Liver (tissue), 7 donors: ENCODE measurements at regions not wholly inside any gene's neighbourhood (a gene's known extent, or its start where the extent isn't known, plus 50 kb on each side); places are given as distances from the start of the nearest gene placed in this dataset.

ENCODE experiments used
- DNase-seq: peaks from one replicate; pipeline ENCODE4 v3.0.0-alpha.2; 2017; ENCODE audit warnings: low spot score
- H3K27ac ChIP-seq, 2 donors: one replicate each; pipeline ENCODE4 v1.7.0; 2013; ENCODE audit warnings: inconsistent platforms in 2 of 2, low read length in 2 of 2, control low read depth in 1 of 2, low read depth in 1 of 2, mild to moderate bottlenecking in 1 of 2
- H3K27me3 ChIP-seq, 4 donors: one replicate each; pipeline versions ENCODE4 v1.6.1 to v1.7.0; 2013; ENCODE audit warnings: low read length in 3 of 4, inconsistent platforms in 1 of 4, mild to moderate bottlenecking in 1 of 4, moderate library complexity in 1 of 4; ENCODE audit not compliant: control insufficient read depth in 4 of 4, insufficient read depth in 4 of 4
- H3K36me3 ChIP-seq, 4 donors: one replicate each; pipeline versions ENCODE4 v1.6.1 to v1.7.0; 2013; ENCODE audit warnings: low read length in 3 of 4, mild to moderate bottlenecking in 3 of 4, low read depth in 1 of 4, moderate library complexity in 1 of 4; ENCODE audit not compliant: control insufficient read depth in 4 of 4, insufficient read depth in 3 of 4
- H3K4me1 ChIP-seq, 4 donors: one replicate each; pipeline versions ENCODE4 v1.6.1 to v1.7.0; 2013; ENCODE audit warnings: low read length in 3 of 4, mild to moderate bottlenecking in 3 of 4, moderate library complexity in 1 of 4; ENCODE audit not compliant: control insufficient read depth in 4 of 4, insufficient read depth in 4 of 4
- H3K4me3 ChIP-seq, 3 donors: one replicate each; pipeline versions ENCODE4 v1.6.1 to v1.7.0; 2013; ENCODE audit warnings: low read length in 3 of 3, control low read depth in 1 of 3, low read depth in 1 of 3, mild to moderate bottlenecking in 1 of 3
- H3K9ac ChIP-seq, 2 donors: one replicate each; pipeline ENCODE4 v1.7.0; 2013; ENCODE audit warnings: low read length in 2 of 2, mild to moderate bottlenecking in 2 of 2, moderate library complexity in 2 of 2, control low read depth in 1 of 2, low read depth in 1 of 2
- H3K9me3 ChIP-seq, 4 donors: one replicate each; pipeline versions ENCODE4 v1.6.1 to v1.7.0; 2013; ENCODE audit warnings: low read length in 3 of 4; ENCODE audit not compliant: control insufficient read depth in 4 of 4
- ATF3 ChIP-seq: IDR thresholded peaks from 2 replicates; pipeline ENCODE4 v1.6.1; 2016; ENCODE audit warnings: antibody characterized with exemption
- EGR1 ChIP-seq, 2 donors: IDR thresholded peaks; 2 replicates each; pipeline ENCODE4 v1.6.1; 2016 to 2018; ENCODE audit warnings: antibody characterized with exemption in 2 of 2, low read depth in 2 of 2
- FOXA1 ChIP-seq: IDR thresholded peaks from 2 replicates; pipeline ENCODE4 v1.6.1; 2016; ENCODE audit warnings: antibody characterized with exemption
- GABPA ChIP-seq, 2 donors: IDR thresholded peaks in 1 of 2; conservative IDR thresholded peaks in 1 of 2; 2 replicates each; pipeline ENCODE4 v1.6.1; 2016; ENCODE audit warnings: antibody characterized with exemption in 2 of 2, mild to moderate bottlenecking in 1 of 2, moderate library complexity in 1 of 2
- HNF4A ChIP-seq, 2 donors: conservative IDR thresholded peaks; 2 replicates each; pipeline ENCODE4 v1.6.1; 2016; ENCODE audit warnings: antibody characterized with exemption in 2 of 2, mild to moderate bottlenecking in 2 of 2
- HNF4G ChIP-seq: IDR thresholded peaks from 2 replicates; pipeline ENCODE4 v1.6.1; 2016; ENCODE audit warnings: antibody characterized with exemption
- JUND ChIP-seq, 2 donors: IDR thresholded peaks; 2 replicates each; pipeline ENCODE4 v1.6.1; 2016; ENCODE audit warnings: antibody characterized with exemption in 2 of 2
- NR2F2 ChIP-seq: IDR thresholded peaks from 2 replicates; pipeline ENCODE4 v1.6.1; 2016; ENCODE audit warnings: antibody characterized with exemption
- REST ChIP-seq: IDR thresholded peaks from 2 replicates; pipeline ENCODE4 v1.6.1; 2016; ENCODE audit warnings: antibody characterized with exemption, mild to moderate bottlenecking
- TAF1 ChIP-seq: conservative IDR thresholded peaks from 2 replicates; pipeline ENCODE4 v1.6.1; 2016; ENCODE audit warnings: antibody characterized with exemption, mild to moderate bottlenecking
- WGBS: extraction: QIAGEN DNeasy Blood & Tissue Kit; methylation state at CpG from one replicate; pipeline ENCODE4 v1.1.7; 2013; 5-methylcytosine and 5-hydroxymethylcytosine counted together
- TF ChIP-seq, protein P1 (sequence below): IDR thresholded peaks from 2 replicates; pipeline ENCODE4 v1.6.1; 2016; ENCODE audit warnings: antibody characterized with exemption
- TF ChIP-seq, protein P2 (sequence below): IDR thresholded peaks from 2 replicates; pipeline ENCODE4 v1.6.1; 2016; ENCODE audit warnings: antibody characterized with exemption
- donor health status: healthy.
- donor health status: healthy.
- donor health status: healthy.
- donor health status: healthy.

- Histone ChIP-seq H3K4me3 (no peak overlapping the region), H3K27me3 (no peaks in the 10 kb centered on the region), H3K36me3 (no peaks in the 10 kb centered on the region), H3K27ac (no peak overlapping the region), H3K9ac (no peak overlapping the region), H3K9me3 (peaks cover 0 to 5% (median 2%) of the 10 kb centered on the region in 4 donors), H3K4me1 (no peaks in the 10 kb centered on the region)
- WGBS: 83% methylated on average over 3 of the region's 3 CpGs
- DNase-seq: no peak
- TF ChIP-seq HNF4A (conservative IDR thresholded peaks at IDR 0.05): no peak
- no peak for TF ChIP-seq ATF3
- no peak for TF ChIP-seq REST
- TF ChIP-seq NR2F2: no peak
- no peak for TF ChIP-seq HNF4G
Observed at GRCh38 chr2:76633276-76633921, 888.8 kb downstream of the LRRTM4 start.

GRCh38 chr2:76625101-76625500 lies 897.1 kb downstream of the LRRTM4 start:
- Histone ChIP-seq H3K4me1 (no peaks in the 10 kb centered on the region), H3K9me3 (peaks cover 0 to 5% (median 2%) of the 10 kb centered on the region in 4 donors), H3K27me3 (peaks cover 0 to 3% (median 0%) of the 10 kb centered on the region in 4 donors), H3K36me3 (no peaks in the 10 kb centered on the region), H3K4me3 (no peak overlapping the region), H3K9ac (no peak overlapping the region), H3K27ac (no peak overlapping the region)
- TF ChIP-seq, protein P1, sequence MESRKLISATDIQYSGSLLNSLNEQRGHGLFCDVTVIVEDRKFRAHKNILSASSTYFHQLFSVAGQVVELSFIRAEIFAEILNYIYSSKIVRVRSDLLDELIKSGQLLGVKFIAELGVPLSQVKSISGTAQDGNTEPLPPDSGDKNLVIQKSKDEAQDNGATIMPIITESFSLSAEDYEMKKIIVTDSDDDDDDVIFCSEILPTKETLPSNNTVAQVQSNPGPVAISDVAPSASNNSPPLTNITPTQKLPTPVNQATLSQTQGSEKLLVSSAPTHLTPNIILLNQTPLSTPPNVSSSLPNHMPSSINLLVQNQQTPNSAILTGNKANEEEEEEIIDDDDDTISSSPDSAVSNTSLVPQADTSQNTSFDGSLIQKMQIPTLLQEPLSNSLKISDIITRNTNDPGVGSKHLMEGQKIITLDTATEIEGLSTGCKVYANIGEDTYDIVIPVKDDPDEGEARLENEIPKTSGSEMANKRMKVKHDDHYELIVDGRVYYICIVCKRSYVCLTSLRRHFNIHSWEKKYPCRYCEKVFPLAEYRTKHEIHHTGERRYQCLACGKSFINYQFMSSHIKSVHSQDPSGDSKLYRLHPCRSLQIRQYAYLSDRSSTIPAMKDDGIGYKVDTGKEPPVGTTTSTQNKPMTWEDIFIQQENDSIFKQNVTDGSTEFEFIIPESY: no peak
- no peak for TF ChIP-seq EGR1 (IDR thresholded peaks at IDR 0.05; ENCODE audit: low read depth in 2 of 2)
- no peak for TF ChIP-seq TAF1
- no peak for TF ChIP-seq FOXA1
- no peak for TF ChIP-seq HNF4G
- TF ChIP-seq NR2F2: no peak
- no peak for TF ChIP-seq GABPA (IDR thresholded peaks at IDR 0.05 in 1 of 2, conservative IDR thresholded peaks at IDR 0.05 in 1 of 2)
- no peak for TF ChIP-seq REST
- no peak for TF ChIP-seq JUND (IDR thresholded peaks at IDR 0.05)
- TF ChIP-seq, protein P2, sequence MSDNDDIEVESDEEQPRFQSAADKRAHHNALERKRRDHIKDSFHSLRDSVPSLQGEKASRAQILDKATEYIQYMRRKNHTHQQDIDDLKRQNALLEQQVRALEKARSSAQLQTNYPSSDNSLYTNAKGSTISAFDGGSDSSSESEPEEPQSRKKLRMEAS: no peak
- no peak for DNase-seq
- WGBS: 69% methylated on average over 3 of the region's 3 CpGs
